Type B pancreatic cell (in vitro differentiated cells): ENCODE measurements at regions not wholly inside any gene's neighbourhood (a gene's known extent, or its start where the extent isn't known, plus 50 kb on each side); places are given as distances from the start of the nearest gene placed in this dataset.

ENCODE experiments used
- DNase-seq: peaks from one replicate; pipeline ENCODE4 v3.0.0; 2021; ENCODE audit warnings: mixed read lengths; ENCODE audit not compliant: unreplicated experiment; ENCODE audit errors: extremely low spot score
- H3K27ac Mint-ChIP-seq: 2 replicates; pipeline ENCODE4 v1.8.0; 2021; ENCODE audit warnings: mild to moderate bottlenecking, mixed read lengths
- H3K27me3 Mint-ChIP-seq: 2 replicates; pipeline ENCODE4 v1.8.0; 2021; ENCODE audit warnings: mixed read lengths
- H3K36me3 Mint-ChIP-seq: 2 replicates; pipeline ENCODE4 v1.8.0; 2021; ENCODE audit warnings: mixed read lengths
- H3K4me1 Mint-ChIP-seq: one replicate; pipeline ENCODE4 v1.8.0; 2021; ENCODE audit warnings: mixed read lengths; ENCODE audit not compliant: unreplicated experiment
- H3K4me3 Mint-ChIP-seq: 2 replicates; pipeline ENCODE4 v1.8.0; 2021; ENCODE audit warnings: mild to moderate bottlenecking, mixed read lengths
- H3K9me3 Mint-ChIP-seq: 2 replicates; pipeline ENCODE4 v1.8.0; 2021; ENCODE audit warnings: mixed read lengths
- TF ChIP-seq, protein P1 (sequence below): fragments of 200-600 bp; sonication (generic); conservative IDR thresholded peaks from 2 replicates; pipeline ENCODE4 v1.5.0; 2021; ENCODE audit warnings: antibody characterized with exemption, mild to moderate bottlenecking

DNA sequence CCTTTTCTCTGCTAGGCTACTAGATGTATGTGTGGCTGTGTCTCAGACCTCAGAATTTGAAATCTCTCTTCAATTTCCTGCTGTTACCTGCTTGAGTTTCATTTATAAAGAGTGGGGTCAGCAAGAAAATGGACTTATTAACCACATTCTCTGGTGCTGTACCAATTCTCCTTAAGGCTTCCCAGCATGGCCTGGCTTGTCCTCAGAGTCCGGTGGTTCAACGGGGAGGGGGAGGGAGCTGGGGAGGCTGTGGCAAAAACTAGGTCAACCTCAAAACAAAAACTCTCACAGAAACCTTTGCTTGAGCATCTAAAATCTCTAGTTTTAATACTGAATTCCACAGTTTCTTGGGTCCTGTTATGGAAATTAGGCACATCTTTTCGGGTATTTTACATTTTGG is 389.1 kb upstream of the COBL start:
- no peaks in the 10 kb centered on the region for H3K27me3 Mint-ChIP-seq
- TF ChIP-seq, protein P1, sequence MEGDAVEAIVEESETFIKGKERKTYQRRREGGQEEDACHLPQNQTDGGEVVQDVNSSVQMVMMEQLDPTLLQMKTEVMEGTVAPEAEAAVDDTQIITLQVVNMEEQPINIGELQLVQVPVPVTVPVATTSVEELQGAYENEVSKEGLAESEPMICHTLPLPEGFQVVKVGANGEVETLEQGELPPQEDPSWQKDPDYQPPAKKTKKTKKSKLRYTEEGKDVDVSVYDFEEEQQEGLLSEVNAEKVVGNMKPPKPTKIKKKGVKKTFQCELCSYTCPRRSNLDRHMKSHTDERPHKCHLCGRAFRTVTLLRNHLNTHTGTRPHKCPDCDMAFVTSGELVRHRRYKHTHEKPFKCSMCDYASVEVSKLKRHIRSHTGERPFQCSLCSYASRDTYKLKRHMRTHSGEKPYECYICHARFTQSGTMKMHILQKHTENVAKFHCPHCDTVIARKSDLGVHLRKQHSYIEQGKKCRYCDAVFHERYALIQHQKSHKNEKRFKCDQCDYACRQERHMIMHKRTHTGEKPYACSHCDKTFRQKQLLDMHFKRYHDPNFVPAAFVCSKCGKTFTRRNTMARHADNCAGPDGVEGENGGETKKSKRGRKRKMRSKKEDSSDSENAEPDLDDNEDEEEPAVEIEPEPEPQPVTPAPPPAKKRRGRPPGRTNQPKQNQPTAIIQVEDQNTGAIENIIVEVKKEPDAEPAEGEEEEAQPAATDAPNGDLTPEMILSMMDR, result no peak
- no peaks in the 10 kb centered on the region for H3K36me3 Mint-ChIP-seq

GRCh38 chr7:51702673-51703072 is 386.1 kb upstream of the COBL start:
- Mint-ChIP-seq H3K36me3 (no peaks in the 10 kb centered on the region), H3K27ac (no peak overlapping the region), H3K27me3 (no peaks in the 10 kb centered on the region), H3K4me3 (no peak overlapping the region), H3K4me1 (no peaks in the 10 kb centered on the region), H3K9me3 (no peaks in the 10 kb centered on the region)
- TF ChIP-seq, protein P1, result no peak
- no peak for DNase-seq

More for the DNA sequence above, 389.1 kb upstream of the COBL start:
- Mint-ChIP-seq H3K27ac (no peak overlapping the region), H3K4me3 (no peak overlapping the region), H3K9me3 (no peaks in the 10 kb centered on the region), H3K4me1 (no peaks in the 10 kb centered on the region)
- DNase-seq, result no peak

DNA sequence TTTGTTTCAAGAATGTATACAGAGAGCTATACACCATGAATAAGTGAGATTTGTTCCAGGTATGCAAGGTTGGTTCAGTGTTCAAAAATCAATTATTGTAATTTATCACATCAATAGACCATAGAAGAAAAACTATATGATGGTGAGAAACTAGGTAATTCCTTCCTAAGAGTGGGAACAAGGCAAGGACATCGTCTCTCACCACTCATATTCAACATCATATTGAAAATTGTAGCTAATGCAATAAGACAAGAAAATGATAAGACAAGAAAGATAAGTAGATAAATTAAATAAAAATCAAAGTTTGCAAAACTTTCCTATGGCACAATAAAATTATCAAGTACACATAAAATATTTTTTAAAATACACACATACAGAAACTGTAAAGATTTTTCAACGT is 385.3 kb upstream of the COBL start:
- no peaks in the 10 kb centered on the region for H3K27me3 Mint-ChIP-seq

GRCh38 chr7:51700593-51701215 is 384.1 kb upstream of the COBL start:
- Mint-ChIP-seq H3K4me1 (no peaks in the 10 kb centered on the region), H3K27me3 (no peaks in the 10 kb centered on the region), H3K9me3 (no peaks in the 10 kb centered on the region), H3K4me3 (no peak overlapping the region), H3K27ac (no peak overlapping the region), H3K36me3 (no peaks in the 10 kb centered on the region)
- no peak for DNase-seq
- TF ChIP-seq, protein P1, result no peak

More for the DNA sequence above, 385.3 kb upstream of the COBL start:
- no peak overlapping the region for H3K4me3 Mint-ChIP-seq
- H3K4me1 Mint-ChIP-seq, result no peaks in the 10 kb centered on the region
- no peak overlapping the region for H3K27ac Mint-ChIP-seq
- H3K9me3 Mint-ChIP-seq, result no peaks in the 10 kb centered on the region
- H3K36me3 Mint-ChIP-seq, result no peaks in the 10 kb centered on the region
- no peak for DNase-seq
- TF ChIP-seq, protein P1, result no peak

- no peaks in the 10 kb centered on the region for H3K36me3 Mint-ChIP-seq
- DNase-seq, result no peak
- no peaks in the 10 kb centered on the region for H3K4me1 Mint-ChIP-seq
- H3K27ac Mint-ChIP-seq, result no peak overlapping the region
- H3K27me3 Mint-ChIP-seq, result peaks cover 5% of the 10 kb centered on the region
- H3K9me3 Mint-ChIP-seq, result no peaks in the 10 kb centered on the region
- H3K4me3 Mint-ChIP-seq, result no peak overlapping the region
- TF ChIP-seq, protein P1, result no peak
These were observed 376.6 kb upstream of the COBL start for GRCh38 chr7:51693258-51693657.

- Mint-ChIP-seq H3K27ac (no peak overlapping the region), H3K9me3 (no peaks in the 10 kb centered on the region), H3K4me3 (no peak overlapping the region), H3K27me3 (peaks cover 5% of the 10 kb centered on the region), H3K36me3 (no peaks in the 10 kb centered on the region), H3K4me1 (no peaks in the 10 kb centered on the region)
- TF ChIP-seq, protein P1, result no peak
- DNase-seq, result no peak
These were observed 372.9 kb upstream of the COBL start for GRCh38 chr7:51689547-51689946.
